ENCODE measurements at regions not wholly inside any gene's neighbourhood (a gene's known extent, or its start where the extent isn't known, plus 50 kb on each side); places are given as distances from the start of the nearest gene placed in this dataset.

GRCh38 chr5:2284678-2285077 lies 402.0 kb upstream of the IRX4 start:
- Histone ChIP-seq H4K20me1 (ENCODE audit: insufficient read depth) (no peaks in the 10 kb centered on the region), H3F3A (ENCODE audit: insufficient read depth, low read length, poor library complexity, severe bottlenecking) (no peaks in the 10 kb centered on the region), H3K9me2 (ENCODE audit: insufficient read depth, low read length) (no peaks in the 10 kb centered on the region), H3K79me2 (replicated peaks; ENCODE audit: insufficient read depth, low read length) (no peaks in the 10 kb centered on the region), H3K36me3 (ENCODE audit: insufficient read depth, low read length) (no peaks in the 10 kb centered on the region), H3K27ac (ENCODE audit: low read length) (no peak overlapping the region), H3K4me2 (ENCODE audit: low read length) (no peak overlapping the region), H3K27me3 (ENCODE audit: insufficient read depth, low read depth, low read length) (no peaks in the 10 kb centered on the region), H3K9ac (ENCODE audit: low read length) (no peak overlapping the region), H2AFZ (ENCODE audit: low read depth, low read length) (no peak overlapping the region), H3K9me3 (ENCODE audit: low read length) (no peaks in the 10 kb centered on the region), H3K4me3 (ENCODE audit: low read length) (no peak overlapping the region)
- no peak for TF ChIP-seq SMC3 (conservative IDR thresholded peaks at IDR 0.05; ENCODE audit: poor library complexity)
- no peak for TF ChIP-seq TAF1 (IDR thresholded peaks at IDR 0.05; ENCODE audit: low read depth)
- no peak for TF ChIP-seq POLR2AphosphoS5 (IDR thresholded peaks at IDR 0.05)
- no peak for TF ChIP-seq CTCF (IDR thresholded peaks at IDR 0.05; ENCODE audit: poor library complexity, severe bottlenecking)
- TF ChIP-seq EZH2 (IDR thresholded peaks at IDR 0.05; ENCODE audit: borderline replicate concordance, insufficient read depth, low read length, poor library complexity, severe bottlenecking) = no peak
- TF ChIP-seq RAD21 (conservative IDR thresholded peaks at IDR 0.05) = no peak
- TF ChIP-seq, protein P1, sequence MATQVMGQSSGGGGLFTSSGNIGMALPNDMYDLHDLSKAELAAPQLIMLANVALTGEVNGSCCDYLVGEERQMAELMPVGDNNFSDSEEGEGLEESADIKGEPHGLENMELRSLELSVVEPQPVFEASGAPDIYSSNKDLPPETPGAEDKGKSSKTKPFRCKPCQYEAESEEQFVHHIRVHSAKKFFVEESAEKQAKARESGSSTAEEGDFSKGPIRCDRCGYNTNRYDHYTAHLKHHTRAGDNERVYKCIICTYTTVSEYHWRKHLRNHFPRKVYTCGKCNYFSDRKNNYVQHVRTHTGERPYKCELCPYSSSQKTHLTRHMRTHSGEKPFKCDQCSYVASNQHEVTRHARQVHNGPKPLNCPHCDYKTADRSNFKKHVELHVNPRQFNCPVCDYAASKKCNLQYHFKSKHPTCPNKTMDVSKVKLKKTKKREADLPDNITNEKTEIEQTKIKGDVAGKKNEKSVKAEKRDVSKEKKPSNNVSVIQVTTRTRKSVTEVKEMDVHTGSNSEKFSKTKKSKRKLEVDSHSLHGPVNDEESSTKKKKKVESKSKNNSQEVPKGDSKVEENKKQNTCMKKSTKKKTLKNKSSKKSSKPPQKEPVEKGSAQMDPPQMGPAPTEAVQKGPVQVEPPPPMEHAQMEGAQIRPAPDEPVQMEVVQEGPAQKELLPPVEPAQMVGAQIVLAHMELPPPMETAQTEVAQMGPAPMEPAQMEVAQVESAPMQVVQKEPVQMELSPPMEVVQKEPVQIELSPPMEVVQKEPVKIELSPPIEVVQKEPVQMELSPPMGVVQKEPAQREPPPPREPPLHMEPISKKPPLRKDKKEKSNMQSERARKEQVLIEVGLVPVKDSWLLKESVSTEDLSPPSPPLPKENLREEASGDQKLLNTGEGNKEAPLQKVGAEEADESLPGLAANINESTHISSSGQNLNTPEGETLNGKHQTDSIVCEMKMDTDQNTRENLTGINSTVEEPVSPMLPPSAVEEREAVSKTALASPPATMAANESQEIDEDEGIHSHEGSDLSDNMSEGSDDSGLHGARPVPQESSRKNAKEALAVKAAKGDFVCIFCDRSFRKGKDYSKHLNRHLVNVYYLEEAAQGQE (IDR thresholded peaks at IDR 0.05; ENCODE audit: borderline replicate concordance) = no peak
- TF ChIP-seq EP300 (conservative IDR thresholded peaks at IDR 0.05; ENCODE audit: poor library complexity, severe bottlenecking) = no peak
- no peak for TF ChIP-seq MXI1 (conservative IDR thresholded peaks at IDR 0.05; ENCODE audit: poor library complexity, severe bottlenecking)

DNA sequence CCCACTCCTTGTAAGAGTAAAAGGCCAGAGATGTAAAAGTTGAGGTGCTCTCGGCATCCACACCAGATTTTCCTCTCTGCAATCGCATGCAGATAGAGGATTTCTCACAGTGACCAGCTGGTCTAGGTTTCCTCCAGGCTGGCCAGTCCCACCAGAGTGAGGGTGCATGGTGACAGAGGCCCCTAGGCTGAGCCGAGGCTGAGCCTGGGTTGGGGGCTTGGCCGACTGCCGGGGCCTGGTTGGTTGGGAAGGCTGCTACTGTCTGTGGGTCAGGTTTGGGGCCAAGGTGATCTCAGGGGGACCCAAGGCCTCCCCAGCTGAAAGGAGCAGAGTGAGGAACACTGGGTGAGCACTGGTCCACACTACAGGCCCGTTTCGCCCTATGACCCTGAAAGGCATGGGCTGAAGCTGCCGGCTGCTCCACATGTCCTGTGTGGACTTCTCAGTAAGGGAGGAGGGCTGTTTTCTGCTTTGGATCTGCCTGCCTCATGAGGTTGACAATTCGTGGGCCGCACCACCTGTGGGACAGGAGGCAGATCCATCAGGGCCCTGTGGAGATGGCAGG lies 400.8 kb upstream of the IRX4 start:
- H3K9me2 ChIP-seq (ENCODE audit: insufficient read depth, low read length) = no peaks in the 10 kb centered on the region
- no peaks in the 10 kb centered on the region for H3K79me2 ChIP-seq (replicated peaks; ENCODE audit: insufficient read depth, low read length)
- no peaks in the 10 kb centered on the region for H4K20me1 ChIP-seq (ENCODE audit: insufficient read depth)
- no peak overlapping the region for H3K4me3 ChIP-seq (ENCODE audit: low read length)
- H3K27me3 ChIP-seq (ENCODE audit: insufficient read depth, low read depth, low read length) = no peaks in the 10 kb centered on the region
- H3K9ac ChIP-seq (ENCODE audit: low read length) = no peak overlapping the region
- no peak for TF ChIP-seq SMC3 (conservative IDR thresholded peaks at IDR 0.05; ENCODE audit: poor library complexity)
- no peak for TF ChIP-seq RAD21 (conservative IDR thresholded peaks at IDR 0.05)
- TF ChIP-seq EZH2 (IDR thresholded peaks at IDR 0.05; ENCODE audit: borderline replicate concordance, insufficient read depth, low read length, poor library complexity, severe bottlenecking) = no peak
- no peak for TF ChIP-seq CTCF (IDR thresholded peaks at IDR 0.05; ENCODE audit: poor library complexity, severe bottlenecking)
- TF ChIP-seq MXI1 (conservative IDR thresholded peaks at IDR 0.05; ENCODE audit: poor library complexity, severe bottlenecking) = no peak
- TF ChIP-seq TAF1 (IDR thresholded peaks at IDR 0.05; ENCODE audit: low read depth) = no peak
- TF ChIP-seq POLR2AphosphoS5 (IDR thresholded peaks at IDR 0.05) = no peak
- TF ChIP-seq, protein P1 (IDR thresholded peaks at IDR 0.05; ENCODE audit: borderline replicate concordance) = no peak
- no peak for TF ChIP-seq EP300 (conservative IDR thresholded peaks at IDR 0.05; ENCODE audit: poor library complexity, severe bottlenecking)
- H2AFZ ChIP-seq (ENCODE audit: low read depth, low read length) = no peak overlapping the region
- H3K9me3 ChIP-seq (ENCODE audit: low read length) = no peaks in the 10 kb centered on the region
- H3K36me3 ChIP-seq (ENCODE audit: insufficient read depth, low read length) = no peaks in the 10 kb centered on the region
- H3K27ac ChIP-seq (ENCODE audit: low read length) = no peak overlapping the region
- no peaks in the 10 kb centered on the region for H3F3A ChIP-seq (ENCODE audit: insufficient read depth, low read length, poor library complexity, severe bottlenecking)
- H3K4me2 ChIP-seq (ENCODE audit: low read length) = no peak overlapping the region

All from neural cell (in vitro differentiated cells).